ENCODE measurements at regions not wholly inside any gene's neighbourhood (a gene's known extent, or its start where the extent isn't known, plus 50 kb on each side); places are given as distances from the start of the nearest gene placed in this dataset.

GRCh38 chr18:32621034-32621433 lies 150.4 kb upstream of the GAREM1 start:
- no peak overlapping the region for H3K4me3 ChIP-seq (ENCODE audit: low read length)
- DNase-seq (ENCODE audit: low read depth): no peak
- no peak for TF ChIP-seq CTCF (conservative IDR thresholded peaks at IDR 0.05; ENCODE audit: low read depth, low read length)

- no peak overlapping the region for H3K4me3 ChIP-seq (ENCODE audit: low read length)
- DNase-seq (ENCODE audit: low read depth): no peak
- no peak for TF ChIP-seq CTCF (conservative IDR thresholded peaks at IDR 0.05; ENCODE audit: low read depth, low read length)
Observed at GRCh38 chr18:32618546-32618945, 147.9 kb upstream of the GAREM1 start.

- TF ChIP-seq CTCF (conservative IDR thresholded peaks at IDR 0.05; ENCODE audit: low read depth, low read length): no peak
- no peak for DNase-seq (ENCODE audit: low read depth)
- no peak overlapping the region for H3K4me3 ChIP-seq (ENCODE audit: low read length)
Observed at GRCh38 chr18:32613821-32614220, 143.1 kb upstream of the GAREM1 start.

GRCh38 chr18:32612651-32613050 lies 142.0 kb upstream of the GAREM1 start:
- TF ChIP-seq CTCF (conservative IDR thresholded peaks at IDR 0.05; ENCODE audit: low read depth, low read length): no peak
- H3K4me3 ChIP-seq (ENCODE audit: low read length): no peak overlapping the region
- DNase-seq (ENCODE audit: low read depth): no peak

- H3K4me3 ChIP-seq (ENCODE audit: low read length): no peak overlapping the region
- no peak for DNase-seq (ENCODE audit: low read depth)
- no peak for TF ChIP-seq CTCF (conservative IDR thresholded peaks at IDR 0.05; ENCODE audit: low read depth, low read length)
Observed at GRCh38 chr18:32610176-32610575, 139.5 kb upstream of the GAREM1 start.

GRCh38 chr18:32607816-32608215 lies 137.1 kb upstream of the GAREM1 start:
- H3K4me3 ChIP-seq (ENCODE audit: low read length): no peak overlapping the region
- no peak for DNase-seq (ENCODE audit: low read depth)
- no peak for TF ChIP-seq CTCF (conservative IDR thresholded peaks at IDR 0.05; ENCODE audit: low read depth, low read length)

- H3K4me3 ChIP-seq (ENCODE audit: low read length): no peak overlapping the region
- DNase-seq (ENCODE audit: low read depth): no peak
- no peak for TF ChIP-seq CTCF (conservative IDR thresholded peaks at IDR 0.05; ENCODE audit: low read depth, low read length)
Observed at GRCh38 chr18:32598144-32598543, 127.5 kb upstream of the GAREM1 start.
